ENCODE measurements at regions not wholly inside any gene's neighbourhood (a gene's known extent, or its start where the extent isn't known, plus 50 kb on each side); places are given as distances from the start of the nearest gene placed in this dataset.
"Not testable (repeated sequence)": the region's sequence is repeated elsewhere in the genome, so short reads cannot be mapped to it uniquely, and the experiment has no call there.

DNA sequence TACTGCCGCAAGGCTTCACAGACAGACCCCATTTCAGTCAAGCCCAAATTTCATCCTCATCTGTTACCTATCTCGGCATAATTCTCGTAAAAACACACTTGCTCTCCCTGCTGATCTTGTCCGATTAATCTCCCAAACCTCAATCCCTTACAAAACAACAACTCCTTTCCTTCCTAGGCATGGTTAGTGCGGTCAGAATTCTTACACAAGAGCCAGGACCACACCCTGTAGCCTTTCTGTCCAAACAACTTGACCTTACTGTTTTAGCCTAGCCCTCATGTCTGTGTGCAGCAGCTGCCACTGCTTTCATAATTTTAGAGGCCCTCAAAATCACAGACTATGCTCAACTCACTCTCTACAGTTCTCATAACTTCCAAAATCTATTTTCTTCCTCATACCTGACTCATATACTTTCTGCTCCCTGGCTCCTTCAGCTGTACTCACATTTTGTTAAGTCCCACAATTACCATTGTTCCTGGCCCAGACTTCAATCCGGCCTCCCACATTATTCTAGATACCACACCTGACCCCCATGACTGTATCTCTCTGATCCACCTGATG, 227.5 kb upstream of the DUSP10 start:
- BruUV-seq (replicated peaks); DNase-seq; H3K27me3 ChIP-seq (replicated peaks; ENCODE audit: control insufficient read depth, insufficient read depth, low read length); H3K27me3 Mint-ChIP-seq (ENCODE audit: insufficient read depth, unreplicated experiment); H3K27ac Mint-ChIP-seq (ENCODE audit: unreplicated experiment); H3K36me3 ChIP-seq (ENCODE audit: control insufficient read depth, insufficient read depth, low read length); H3K36me3 Mint-ChIP-seq (ENCODE audit: insufficient read depth, unreplicated experiment); H3K9me3 ChIP-seq; H3K4me1 ChIP-seq; H3K9me3 Mint-ChIP-seq (ENCODE audit: unreplicated experiment); H3K4me3 ChIP-seq (ENCODE audit: low read depth, low read length); H3K4me3 Mint-ChIP-seq (ENCODE audit: unreplicated experiment); CTCF ChIA-PET; intact Hi-C loops (cut with micrococcal nuclease; ENCODE audit: unreplicated experiment); POLR2A ChIA-PET; H3K4me1 Mint-ChIP-seq (ENCODE audit: low read depth, unreplicated experiment): not testable (repeated sequence)

- H3K27me3 ChIP-seq (replicated peaks; ENCODE audit: control insufficient read depth, insufficient read depth, low read length); H3K9me3 ChIP-seq; H3K36me3 ChIP-seq (ENCODE audit: control insufficient read depth, insufficient read depth, low read length); H3K4me1 ChIP-seq; H3K9me3 Mint-ChIP-seq (ENCODE audit: unreplicated experiment); intact Hi-C loops (cut with micrococcal nuclease; ENCODE audit: unreplicated experiment); POLR2A ChIA-PET; BruUV-seq (replicated peaks); H3K4me1 Mint-ChIP-seq (ENCODE audit: low read depth, unreplicated experiment); H3K27me3 Mint-ChIP-seq (ENCODE audit: insufficient read depth, unreplicated experiment); H3K4me3 ChIP-seq (ENCODE audit: low read depth, low read length); H3K27ac Mint-ChIP-seq (ENCODE audit: unreplicated experiment); H3K36me3 Mint-ChIP-seq (ENCODE audit: insufficient read depth, unreplicated experiment); H3K4me3 Mint-ChIP-seq (ENCODE audit: unreplicated experiment); DNase-seq; CTCF ChIA-PET: not testable (repeated sequence)
These were observed 225.6 kb upstream of the DUSP10 start for GRCh38 chr1:221967538-221967937.

GRCh38 chr1:221966888-221967287, 225.0 kb upstream of the DUSP10 start:
- H3K27ac Mint-ChIP-seq (ENCODE audit: unreplicated experiment); H3K36me3 Mint-ChIP-seq (ENCODE audit: insufficient read depth, unreplicated experiment); DNase-seq; H3K27me3 Mint-ChIP-seq (ENCODE audit: insufficient read depth, unreplicated experiment); H3K36me3 ChIP-seq (ENCODE audit: control insufficient read depth, insufficient read depth, low read length); H3K9me3 Mint-ChIP-seq (ENCODE audit: unreplicated experiment); H3K4me1 Mint-ChIP-seq (ENCODE audit: low read depth, unreplicated experiment); H3K4me3 Mint-ChIP-seq (ENCODE audit: unreplicated experiment); POLR2A ChIA-PET; H3K27me3 ChIP-seq (replicated peaks; ENCODE audit: control insufficient read depth, insufficient read depth, low read length); H3K4me1 ChIP-seq; H3K4me3 ChIP-seq (ENCODE audit: low read depth, low read length); H3K9me3 ChIP-seq; intact Hi-C loops (cut with micrococcal nuclease; ENCODE audit: unreplicated experiment); BruUV-seq (replicated peaks); CTCF ChIA-PET: not testable (repeated sequence)

DNA sequence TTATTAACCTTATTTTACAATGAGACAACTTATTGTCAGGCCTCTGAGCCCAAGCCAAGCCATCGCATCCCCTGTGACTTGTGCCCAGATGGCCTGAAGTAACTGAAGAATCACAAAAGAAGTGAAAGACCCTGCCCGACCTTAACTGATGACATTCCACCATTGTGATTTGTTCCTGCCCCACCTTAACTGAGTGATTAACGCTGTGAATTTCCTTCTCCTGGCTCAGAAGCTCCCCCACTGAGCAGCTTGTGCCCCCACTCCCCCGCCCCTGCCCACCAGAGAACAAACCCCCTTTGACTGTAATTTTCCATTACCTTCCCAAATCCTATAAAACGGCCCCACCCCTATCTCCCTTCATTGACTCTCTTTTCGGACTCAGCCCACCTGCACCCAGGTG, 224.0 kb upstream of the DUSP10 start:
- intact Hi-C loops (cut with micrococcal nuclease; ENCODE audit: unreplicated experiment); H3K4me3 Mint-ChIP-seq (ENCODE audit: unreplicated experiment); H3K27me3 Mint-ChIP-seq (ENCODE audit: insufficient read depth, unreplicated experiment); H3K27me3 ChIP-seq (replicated peaks; ENCODE audit: control insufficient read depth, insufficient read depth, low read length); POLR2A ChIA-PET; H3K27ac Mint-ChIP-seq (ENCODE audit: unreplicated experiment); H3K36me3 Mint-ChIP-seq (ENCODE audit: insufficient read depth, unreplicated experiment); BruUV-seq (replicated peaks); CTCF ChIA-PET; H3K9me3 ChIP-seq; H3K9me3 Mint-ChIP-seq (ENCODE audit: unreplicated experiment); H3K36me3 ChIP-seq (ENCODE audit: control insufficient read depth, insufficient read depth, low read length); H3K4me1 Mint-ChIP-seq (ENCODE audit: low read depth, unreplicated experiment); H3K4me3 ChIP-seq (ENCODE audit: low read depth, low read length); H3K4me1 ChIP-seq; DNase-seq: not testable (repeated sequence)

DNA sequence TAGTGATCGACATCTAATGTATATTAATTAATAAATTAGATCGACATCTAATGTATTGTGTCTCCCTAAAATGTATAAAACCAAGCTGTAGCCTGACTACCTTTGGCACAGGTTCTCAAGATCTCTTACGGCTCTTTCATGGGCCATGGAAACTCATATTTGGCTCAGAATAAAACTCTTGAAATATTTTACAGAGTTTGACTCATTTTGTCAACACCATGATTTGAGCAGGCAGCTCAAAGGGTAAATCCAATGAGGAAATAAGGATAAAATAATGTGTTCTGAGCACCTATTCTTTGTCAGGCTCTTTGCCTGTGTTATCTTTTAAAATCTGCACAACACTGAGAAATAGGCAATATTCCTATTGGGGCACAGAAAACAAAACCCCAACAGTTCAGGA, 223.4 kb upstream of the DUSP10 start:
- intact Hi-C loops (cut with micrococcal nuclease; ENCODE audit: unreplicated experiment) = no loop called here
- no peak for DNase-seq
- H3K9me3 ChIP-seq = no peaks in the 10 kb centered on the region
- no TSS peak for BruUV-seq (replicated peaks)
- no peaks in the 10 kb centered on the region for H3K36me3 ChIP-seq (ENCODE audit: control insufficient read depth, insufficient read depth, low read length)
- no peaks in the 10 kb centered on the region for H3K27me3 ChIP-seq (replicated peaks; ENCODE audit: control insufficient read depth, insufficient read depth, low read length)
- CTCF ChIA-PET = no interaction called here
- Mint-ChIP-seq H3K27me3 (ENCODE audit: insufficient read depth, unreplicated experiment) (no peaks in the 10 kb centered on the region), H3K9me3 (ENCODE audit: unreplicated experiment) (no peaks in the 10 kb centered on the region), H3K36me3 (ENCODE audit: insufficient read depth, unreplicated experiment) (peaks cover 4% of the 10 kb centered on the region), H3K4me3 (ENCODE audit: unreplicated experiment) (no peak overlapping the region), H3K27ac (ENCODE audit: unreplicated experiment) (no peak overlapping the region), H3K4me1 (ENCODE audit: low read depth, unreplicated experiment) (no peaks in the 10 kb centered on the region)
- POLR2A ChIA-PET = no interaction called here
- TF ChIP-seq, protein P1, sequence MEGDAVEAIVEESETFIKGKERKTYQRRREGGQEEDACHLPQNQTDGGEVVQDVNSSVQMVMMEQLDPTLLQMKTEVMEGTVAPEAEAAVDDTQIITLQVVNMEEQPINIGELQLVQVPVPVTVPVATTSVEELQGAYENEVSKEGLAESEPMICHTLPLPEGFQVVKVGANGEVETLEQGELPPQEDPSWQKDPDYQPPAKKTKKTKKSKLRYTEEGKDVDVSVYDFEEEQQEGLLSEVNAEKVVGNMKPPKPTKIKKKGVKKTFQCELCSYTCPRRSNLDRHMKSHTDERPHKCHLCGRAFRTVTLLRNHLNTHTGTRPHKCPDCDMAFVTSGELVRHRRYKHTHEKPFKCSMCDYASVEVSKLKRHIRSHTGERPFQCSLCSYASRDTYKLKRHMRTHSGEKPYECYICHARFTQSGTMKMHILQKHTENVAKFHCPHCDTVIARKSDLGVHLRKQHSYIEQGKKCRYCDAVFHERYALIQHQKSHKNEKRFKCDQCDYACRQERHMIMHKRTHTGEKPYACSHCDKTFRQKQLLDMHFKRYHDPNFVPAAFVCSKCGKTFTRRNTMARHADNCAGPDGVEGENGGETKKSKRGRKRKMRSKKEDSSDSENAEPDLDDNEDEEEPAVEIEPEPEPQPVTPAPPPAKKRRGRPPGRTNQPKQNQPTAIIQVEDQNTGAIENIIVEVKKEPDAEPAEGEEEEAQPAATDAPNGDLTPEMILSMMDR (IDR thresholded peaks at IDR 0.05; ENCODE audit: insufficient read depth in 1 of 2, low read depth in 1 of 2, low read length in 1 of 2, severe bottlenecking in 1 of 2, unreplicated experiment in 1 of 2) = no peak
- H3K4me3 ChIP-seq (ENCODE audit: low read depth, low read length) = no peak overlapping the region
- no peaks in the 10 kb centered on the region for H3K4me1 ChIP-seq

Measured in Caco-2 (cell line).